ENCODE measurements at regions not wholly inside any gene's neighbourhood (a gene's known extent, or its start where the extent isn't known, plus 50 kb on each side); places are given as distances from the start of the nearest gene placed in this dataset.

GRCh38 chr1:96206451-96206850 is 515.1 kb upstream of the PTBP2 start:
- H3K9me3 ChIP-seq (ENCODE audit: control insufficient read depth, insufficient read depth, low read depth, low read length), result no peaks in the 10 kb centered on the region
- ChIA-PET CTCF (interaction anchor here (0.6 kb wide), 2 partner anchors 370 to 613 kb away, joined by 3 read pairs; no protein-coding TSS in a partner anchor), POLR2A (no interaction called here)
- no peaks in the 10 kb centered on the region for H3K4me1 ChIP-seq (ENCODE audit: control insufficient read depth, insufficient read depth, low read length)
- no peaks in the 10 kb centered on the region for H3K36me3 ChIP-seq (ENCODE audit: control insufficient read depth in 2 of 2, insufficient read depth in 1 of 2, low read length in 2 of 2)
- H3K27ac ChIP-seq (ENCODE audit: extremely low read depth, low read depth, low read length), result no peak overlapping the region
- TF ChIP-seq ZNF221 (tag by site-specific recombination; IDR thresholded peaks at IDR 0.05; ENCODE audit: borderline replicate concordance) (no peak), ZNF664 (tag by site-specific recombination; IDR thresholded peaks at IDR 0.05) (no peak), ZNF645 (tag by site-specific recombination; IDR thresholded peaks at IDR 0.05) (no peak), ZNF19 (tag by site-specific recombination; IDR thresholded peaks at IDR 0.05; ENCODE audit: low read depth) (no peak), ZNF16 (tag by site-specific recombination; IDR thresholded peaks at IDR 0.05; ENCODE audit: low read depth) (no peak), ZNF639 (tag by site-specific recombination; IDR thresholded peaks at IDR 0.05) (no peak), ZNF529 (tag by site-specific recombination; IDR thresholded peaks at IDR 0.05; ENCODE audit: insufficient replicate concordance) (no peak), ZNF600 (tag by site-specific recombination; IDR thresholded peaks at IDR 0.05) (no peak)
- no peak overlapping the region for H3K4me3 ChIP-seq (ENCODE audit: low read depth, low read length)

GRCh38 chr1:96207936-96208335 is 513.6 kb upstream of the PTBP2 start:
- Histone ChIP-seq H3K4me1 (ENCODE audit: control insufficient read depth, insufficient read depth, low read length) (no peaks in the 10 kb centered on the region), H3K36me3 (ENCODE audit: control insufficient read depth in 2 of 2, insufficient read depth in 1 of 2, low read length in 2 of 2) (no peaks in the 10 kb centered on the region)
- POLR2A ChIA-PET, result no interaction called here

More at GRCh38 chr1:96207936-96208335, 513.6 kb upstream of the PTBP2 start:
- no peaks in the 10 kb centered on the region for H3K9me3 ChIP-seq (ENCODE audit: control insufficient read depth, insufficient read depth, low read depth, low read length)
- TF ChIP-seq ZNF18 (tag by site-specific recombination; IDR thresholded peaks at IDR 0.05), result no peak
- TF ChIP-seq ZNF660 (tag by site-specific recombination; IDR thresholded peaks at IDR 0.05), result no peak
- TF ChIP-seq ZNF184 (tag by site-specific recombination; IDR thresholded peaks at IDR 0.05), result no peak
- TF ChIP-seq REPIN1 (tag by site-specific recombination; IDR thresholded peaks at IDR 0.05; ENCODE audit: low read depth), result no peak
- no peak for TF ChIP-seq ZNF658 (tag by site-specific recombination; IDR thresholded peaks at IDR 0.05)
- TF ChIP-seq ZNF513 (tag by site-specific recombination; IDR thresholded peaks at IDR 0.05), result no peak
- TF ChIP-seq ZNF426 (tag by site-specific recombination; IDR thresholded peaks at IDR 0.05), result no peak
- TF ChIP-seq ZNF792 (tag by site-specific recombination; IDR thresholded peaks at IDR 0.05), result no peak
- no peak for TF ChIP-seq ZNF266 (tag by site-specific recombination; IDR thresholded peaks at IDR 0.05; ENCODE audit: low read depth)
- no peak for TF ChIP-seq HOXD13 (CRISPR knock-in tag; IDR thresholded peaks at IDR 0.05; ENCODE audit: borderline replicate concordance)
- TF ChIP-seq ZNF23 (tag by site-specific recombination; IDR thresholded peaks at IDR 0.05; ENCODE audit: borderline replicate concordance), result no peak
- TF ChIP-seq TCF7L2 (IDR thresholded peaks at IDR 0.05; ENCODE audit: borderline replicate concordance, low read depth, low read length), result no peak
- TF ChIP-seq PBX3 (CRISPR knock-in tag; IDR thresholded peaks at IDR 0.05), result no peak
- TF ChIP-seq ZNF211 (tag by site-specific recombination; IDR thresholded peaks at IDR 0.05; ENCODE audit: low read depth), result no peak
- no peak for TF ChIP-seq ZNF785 (tag by site-specific recombination; IDR thresholded peaks at IDR 0.05)
- TF ChIP-seq SP7 (tag by site-specific recombination; IDR thresholded peaks at IDR 0.05), result no peak
- no peak overlapping the region for H3K27ac ChIP-seq (ENCODE audit: extremely low read depth, low read depth, low read length)
- H3K4me3 ChIP-seq (ENCODE audit: low read depth, low read length), result no peak overlapping the region
- CTCF ChIA-PET, result no interaction called here

Measured in HEK293 (cell line).